CD14-positive monocyte (primary cell): ENCODE measurements at regions not wholly inside any gene's neighbourhood (a gene's known extent, or its start where the extent isn't known, plus 50 kb on each side); places are given as distances from the start of the nearest gene placed in this dataset.

Experiments
- DNase-seq, 3 donors: peaks; one replicate each; pipeline ENCODE4 v3.0.0-alpha.2; 2011 to 2022
- H2AFZ ChIP-seq: 2 replicates; pipeline ENCODE4 v1.6.0; 2012; ENCODE audit warnings: mild to moderate bottlenecking, low read depth, low read length, inconsistent platforms; ENCODE audit not compliant: insufficient read depth, poor library complexity, severe bottlenecking
- H3K27ac ChIP-seq, 2 donors: 1 replicate in 1 of 2; 2 replicates in 1 of 2; pipeline ENCODE4 v1.5.1; 2012 to 2013; ENCODE audit warnings: low read length in 2 of 2, control low read depth in 1 of 2, inconsistent platforms in 1 of 2, low read depth in 1 of 2, mild to moderate bottlenecking in 1 of 2
- H3K27me3 ChIP-seq, 2 donors: one replicate each; pipeline versions ENCODE4 v1.6.0 to v1.6.1; 2011 to 2013; ENCODE audit warnings: low read length in 2 of 2; ENCODE audit not compliant: control insufficient read depth in 2 of 2, insufficient read depth in 2 of 2
- H3K36me3 ChIP-seq, 2 donors: replicated peaks in 1 of 2; 1 replicate in 1 of 2; 2 replicates in 1 of 2; pipeline versions ENCODE4 v1.5.1 to v1.6.1; 2012 to 2013; ENCODE audit warnings: low read length in 2 of 2, control low read depth in 1 of 2, inconsistent platforms in 1 of 2, mild to moderate bottlenecking in 1 of 2; ENCODE audit not compliant: insufficient read depth in 2 of 2, control insufficient read depth in 1 of 2
- H3K4me1 ChIP-seq, 2 donors: 1 replicate in 1 of 2; 2 replicates in 1 of 2; pipeline versions ENCODE4 v1.5.1 to v1.6.1; 2012 to 2013; ENCODE audit warnings: low read length in 2 of 2, control low read depth in 1 of 2, inconsistent platforms in 1 of 2, mild to moderate bottlenecking in 1 of 2, moderate library complexity in 1 of 2; ENCODE audit not compliant: insufficient read depth in 2 of 2, control insufficient read depth in 1 of 2
- H3K4me2 ChIP-seq: replicated peaks from 2 replicates; pipeline ENCODE3; 2012; ENCODE audit warnings: low read length, moderate library complexity, mild to moderate bottlenecking; ENCODE audit not compliant: poor library complexity, severe bottlenecking; ENCODE audit errors: extremely low read depth
- H3K4me3 ChIP-seq, 3 experiments: fragments of 200-600 bp in 1 of 3; sonication (generic) in 1 of 3; replicated peaks in 1 of 3; 1 replicate in 2 of 3; 2 replicates in 1 of 3; pipeline ENCODE4 v1.5.1; 2011 to 2013; ENCODE audit warnings: low read length in 3 of 3, mild to moderate bottlenecking in 3 of 3, control low read depth in 2 of 3, low read depth in 2 of 3, inconsistent platforms in 1 of 3, moderate library complexity in 1 of 3
- H3K79me2 ChIP-seq: 2 replicates; pipeline ENCODE4 v1.6.0; 2012; ENCODE audit warnings: mild to moderate bottlenecking, control low read depth, inconsistent platforms, low read length, moderate library complexity; ENCODE audit not compliant: insufficient read depth
- H3K9ac ChIP-seq: 2 replicates; pipeline ENCODE4 v1.6.0; 2017; ENCODE audit warnings: low read length, mild to moderate bottlenecking; ENCODE audit not compliant: insufficient read depth, poor library complexity, severe bottlenecking
- H3K9me3 ChIP-seq, 2 donors: replicated peaks in 1 of 2; 1 replicate in 1 of 2; 2 replicates in 1 of 2; pipeline versions ENCODE4 v1.5.1 to v1.6.1; 2012 to 2013; ENCODE audit warnings: low read length in 2 of 2, control low read depth in 1 of 2; ENCODE audit not compliant: control insufficient read depth in 1 of 2, insufficient read depth in 1 of 2
- H4K20me1 ChIP-seq: 2 replicates; pipeline ENCODE4 v1.6.0; 2012; ENCODE audit warnings: mild to moderate bottlenecking, low read length, control low read depth, moderate library complexity; ENCODE audit not compliant: insufficient read depth
- H3K27ac Mint-ChIP-seq, 7 donors: one replicate each; pipeline ENCODE4 v1.8.0; 2020; ENCODE audit warnings: mild to moderate bottlenecking in 7 of 7, mixed read lengths in 7 of 7, moderate library complexity in 6 of 7, inconsistent platforms in 2 of 7
- H3K27me3 Mint-ChIP-seq, 3 donors: one replicate each; pipeline ENCODE4 v1.8.0; 2021 to 2022; ENCODE audit warnings: low read depth in 3 of 3, mild to moderate bottlenecking in 3 of 3, mixed read lengths in 3 of 3, moderate library complexity in 3 of 3, inconsistent platforms in 1 of 3
- H3K36me3 Mint-ChIP-seq, 2 donors: one replicate each; pipeline ENCODE4 v1.8.0; 2020; ENCODE audit warnings: mixed read lengths in 2 of 2, inconsistent platforms in 1 of 2, mild to moderate bottlenecking in 1 of 2
- H3K4me1 Mint-ChIP-seq: one replicate; pipeline ENCODE4 v1.8.0; 2020; ENCODE audit warnings: mild to moderate bottlenecking, mixed read lengths
- H3K4me3 Mint-ChIP-seq, 2 donors: one replicate each; pipeline ENCODE4 v1.8.0; 2020; ENCODE audit warnings: mild to moderate bottlenecking in 2 of 2, mixed read lengths in 2 of 2, moderate library complexity in 1 of 2
- H3K9me3 Mint-ChIP-seq, 7 donors: one replicate each; pipeline ENCODE4 v1.8.0; 2020 to 2022; ENCODE audit warnings: mixed read lengths in 7 of 7, mild to moderate bottlenecking in 6 of 7, moderate library complexity in 6 of 7, inconsistent platforms in 2 of 7
- CTCF ChIP-seq: fragments of 200-600 bp; IDR thresholded peaks from one replicate; pipeline ENCODE4 v1.8.0; 2022; ENCODE audit warnings: antibody characterized with exemption, mild to moderate bottlenecking
- WGBS: methylation state at CpG from one replicate; pipeline ENCODE4 v1.1.5; 2013; ENCODE audit warnings: missing lambda C conversion rate; ENCODE audit not compliant: insufficient coverage; 5-methylcytosine and 5-hydroxymethylcytosine counted together
- intact Hi-C, 2 donors: fragments of 100-400 bp; cut with micrococcal nuclease; formaldehyde crosslinking; loops; one replicate each; pipeline versions ENCODE4 v1.15.0 to v1.15.1; 2023

GRCh38 chr9:117787746-117788145 lies 83.5 kb downstream of the TLR4 start:
- intact Hi-C loops, result loop anchor here in 1 of 2 donors (10.0 kb wide), 1 partner anchor 83 kb away; the partner anchor contains the start of gene TLR4
- H3K79me2 ChIP-seq, result no peaks in the 10 kb centered on the region
- H2AFZ ChIP-seq, result no peak overlapping the region
- H3K27ac ChIP-seq, result no peak overlapping the region
- 0% methylated on average over 1 of the region's 3 CpGs for WGBS
- TF ChIP-seq CTCF, result no peak
- H3K9ac ChIP-seq, result no peak overlapping the region
- H3K9me3 Mint-ChIP-seq, result peaks cover 0 to 5% (median 0%) of the 10 kb centered on the region in 7 donors
- H3K36me3 Mint-ChIP-seq, result no peaks in the 10 kb centered on the region
- no peaks in the 10 kb centered on the region for H3K27me3 ChIP-seq
- peak overlapping the region in 1 of 2 donors; percentile 47 for H3K4me3 Mint-ChIP-seq
- H3K4me3 ChIP-seq, result no peak overlapping the region
- H3K4me2 ChIP-seq, result peak overlapping the region; percentile 5
- DNase-seq, result peak; percentile 31 to 73 (median 46)
- no peaks in the 10 kb centered on the region for H4K20me1 ChIP-seq
- peaks cover 0 to 5% (median 1%) of the 10 kb centered on the region in 3 donors for H3K27me3 Mint-ChIP-seq
- no peaks in the 10 kb centered on the region for H3K9me3 ChIP-seq
- peaks cover 24 to 26% of the 10 kb centered on the region in 2 donors for H3K4me1 ChIP-seq
- peaks cover 13% of the 10 kb centered on the region for H3K4me1 Mint-ChIP-seq
- H3K36me3 ChIP-seq, result no peaks in the 10 kb centered on the region
- peak overlapping the region in 5 of 7 donors; percentile 13 to 73 (median 66) for H3K27ac Mint-ChIP-seq

- Histone ChIP-seq H3K4me2 (no peak overlapping the region), H3K9ac (no peak overlapping the region), H3K4me3 (no peak overlapping the region), H2AFZ (no peak overlapping the region), H3K36me3 (no peaks in the 10 kb centered on the region), H3K27ac (no peak overlapping the region), H3K79me2 (no peaks in the 10 kb centered on the region), H3K27me3 (peaks cover 2 to 13% of the 10 kb centered on the region in 2 donors), H3K9me3 (no peaks in the 10 kb centered on the region), H3K4me1 (no peaks in the 10 kb centered on the region), H4K20me1 (no peaks in the 10 kb centered on the region)
- no peak for DNase-seq
- H3K36me3 Mint-ChIP-seq, result no peaks in the 10 kb centered on the region
- no peak for TF ChIP-seq CTCF
- intact Hi-C loops, result no loop called here
- H3K27ac Mint-ChIP-seq, result no peak overlapping the region
- H3K4me3 Mint-ChIP-seq, result no peak overlapping the region
- H3K9me3 Mint-ChIP-seq, result peaks cover 0 to 5% (median 2%) of the 10 kb centered on the region in 7 donors
- H3K27me3 Mint-ChIP-seq, result peaks cover 6 to 17% (median 11%) of the 10 kb centered on the region in 3 donors
- H3K4me1 Mint-ChIP-seq, result no peaks in the 10 kb centered on the region
Measured at GRCh38 chr9:117795271-117795670, 91.1 kb downstream of the TLR4 start.
